ENCODE measurements at regions not wholly inside any gene's neighbourhood (a gene's known extent, or its start where the extent isn't known, plus 50 kb on each side); places are given as distances from the start of the nearest gene placed in this dataset.

GRCh38 chr2:146321175-146321574 is 1523.7 kb upstream of the ACVR2A start:
- no peak for DNase-seq

DNA sequence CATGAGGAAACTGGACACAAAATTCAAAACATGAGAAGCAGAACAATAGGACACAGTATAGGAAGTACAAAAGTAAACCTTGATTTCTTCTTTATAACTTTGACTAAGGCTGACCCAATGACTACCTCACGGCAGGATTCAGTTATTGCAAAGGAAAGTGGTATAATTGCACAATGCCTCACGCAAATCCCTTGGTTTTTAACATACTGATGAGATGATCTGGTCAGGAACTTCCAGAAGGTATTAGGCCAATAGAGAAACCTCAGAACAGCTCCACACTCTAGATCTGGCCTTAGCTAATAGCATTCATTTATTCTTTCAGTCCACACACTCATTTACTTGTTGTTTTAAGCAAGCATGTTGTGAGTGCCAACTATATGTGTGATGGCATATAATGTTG is 1526.9 kb upstream of the ACVR2A start:
- DNase-seq, result no peak

DNA sequence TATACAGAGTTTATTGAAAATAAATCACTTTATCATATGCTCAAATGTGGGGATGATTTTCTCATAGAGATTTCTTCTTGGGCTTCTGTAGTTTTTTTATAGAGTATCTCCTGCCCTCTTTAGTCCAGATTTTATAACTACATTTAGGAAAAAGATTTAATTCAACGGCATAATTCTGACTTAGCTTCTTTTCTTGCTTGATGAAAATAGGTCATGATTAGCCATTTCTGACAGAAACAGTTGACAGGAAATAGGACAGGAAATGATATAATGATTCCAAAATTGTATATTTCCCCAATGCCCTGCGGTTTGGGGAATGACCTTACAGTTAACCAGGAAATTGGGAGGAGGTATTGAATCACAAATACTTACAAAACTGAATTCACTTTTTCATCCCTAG is 1531.9 kb upstream of the ACVR2A start:
- peak; percentile 1 for DNase-seq

DNA sequence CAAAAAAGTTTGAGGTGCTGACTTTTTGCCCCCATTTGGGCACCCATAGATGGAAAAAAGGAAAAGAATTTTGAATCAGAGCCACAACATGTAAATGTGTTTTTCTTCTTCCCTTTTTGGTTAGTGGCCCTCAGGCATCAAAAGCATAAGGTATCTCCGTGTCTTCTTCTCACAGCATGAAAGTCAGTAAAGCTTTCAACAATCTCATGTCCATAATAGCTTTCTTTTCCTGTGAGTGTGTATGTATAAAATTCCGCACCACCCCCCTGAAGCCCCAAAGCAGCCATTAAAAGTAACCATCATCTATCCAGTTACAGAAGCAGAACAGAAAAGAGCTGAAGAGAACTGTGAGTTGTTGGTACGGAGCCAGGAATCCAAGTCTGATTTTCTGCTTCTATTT is 1539.7 kb upstream of the ACVR2A start:
- no peak for DNase-seq

- DNase-seq, result no peak
Measured at GRCh38 chr2:146301287-146301686, 1543.5 kb upstream of the ACVR2A start.

- DNase-seq, result no peak
Measured at GRCh38 chr2:146295080-146295670, 1549.7 kb upstream of the ACVR2A start.

GRCh38 chr2:146287281-146287680 is 1557.5 kb upstream of the ACVR2A start:
- DNase-seq, result no peak

DNA sequence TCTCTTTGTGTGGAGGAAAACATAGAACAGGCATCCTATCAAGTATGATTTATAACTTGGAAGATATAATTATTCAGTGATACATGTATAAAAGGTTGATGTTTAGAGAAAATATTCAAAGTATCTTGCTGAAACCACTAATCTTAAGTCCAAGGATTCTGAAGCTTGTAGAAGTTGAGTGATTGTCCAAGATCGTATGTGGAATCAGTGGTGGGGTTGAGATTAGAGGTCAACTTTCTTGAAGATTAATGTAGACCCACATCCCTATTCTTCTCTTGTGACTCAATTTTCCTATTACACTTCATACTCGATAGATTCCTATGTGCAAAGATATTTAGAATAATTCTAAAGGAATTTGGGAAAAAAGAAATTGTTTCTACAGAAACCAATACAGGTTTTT is 1565.9 kb upstream of the ACVR2A start:
- DNase-seq, result no peak

GRCh38 chr2:146271131-146271831 is 1573.5 kb upstream of the ACVR2A start:
- DNase-seq, result no peak

GRCh38 chr2:146270618-146271017 is 1574.2 kb upstream of the ACVR2A start:
- DNase-seq, result no peak

- DNase-seq, result no peak
Measured at GRCh38 chr2:146267093-146267492, 1577.7 kb upstream of the ACVR2A start.

- DNase-seq, result no peak
Measured at GRCh38 chr2:146265656-146266055, 1579.2 kb upstream of the ACVR2A start.

- no peak for DNase-seq
Measured at GRCh38 chr2:146262606-146263005, 1582.2 kb upstream of the ACVR2A start.

DNA sequence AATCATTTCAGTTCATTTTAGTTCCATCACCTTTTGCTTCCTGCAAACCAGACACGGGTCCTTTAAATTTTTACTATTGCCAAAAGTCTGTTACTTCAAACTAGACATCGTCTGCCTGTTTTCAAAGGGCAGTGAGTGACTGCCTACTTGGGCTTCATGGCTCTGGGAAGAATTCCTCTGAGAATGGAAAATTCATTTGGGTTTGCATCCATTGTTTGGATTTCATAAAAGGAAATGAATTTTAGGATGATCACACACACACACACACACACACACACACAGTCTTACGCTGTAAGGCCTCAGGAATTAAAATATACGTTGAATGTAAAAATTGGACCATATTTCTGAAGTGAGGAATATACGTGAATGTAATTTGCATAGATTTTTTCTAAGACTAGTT is 1584.3 kb upstream of the ACVR2A start:
- no peak for DNase-seq

- no peak for DNase-seq
Measured at GRCh38 chr2:146259816-146260215, 1585.0 kb upstream of the ACVR2A start.

- no peak for DNase-seq
Measured at GRCh38 chr2:146258071-146258470, 1586.8 kb upstream of the ACVR2A start.

GRCh38 chr2:146252119-146252518 is 1592.7 kb upstream of the ACVR2A start:
- no peak for DNase-seq

- no peak for DNase-seq
Measured at GRCh38 chr2:146251328-146251727, 1593.5 kb upstream of the ACVR2A start.

GRCh38 chr2:146246736-146247523 is 1597.9 kb upstream of the ACVR2A start:
- DNase-seq, result no peak

DNA sequence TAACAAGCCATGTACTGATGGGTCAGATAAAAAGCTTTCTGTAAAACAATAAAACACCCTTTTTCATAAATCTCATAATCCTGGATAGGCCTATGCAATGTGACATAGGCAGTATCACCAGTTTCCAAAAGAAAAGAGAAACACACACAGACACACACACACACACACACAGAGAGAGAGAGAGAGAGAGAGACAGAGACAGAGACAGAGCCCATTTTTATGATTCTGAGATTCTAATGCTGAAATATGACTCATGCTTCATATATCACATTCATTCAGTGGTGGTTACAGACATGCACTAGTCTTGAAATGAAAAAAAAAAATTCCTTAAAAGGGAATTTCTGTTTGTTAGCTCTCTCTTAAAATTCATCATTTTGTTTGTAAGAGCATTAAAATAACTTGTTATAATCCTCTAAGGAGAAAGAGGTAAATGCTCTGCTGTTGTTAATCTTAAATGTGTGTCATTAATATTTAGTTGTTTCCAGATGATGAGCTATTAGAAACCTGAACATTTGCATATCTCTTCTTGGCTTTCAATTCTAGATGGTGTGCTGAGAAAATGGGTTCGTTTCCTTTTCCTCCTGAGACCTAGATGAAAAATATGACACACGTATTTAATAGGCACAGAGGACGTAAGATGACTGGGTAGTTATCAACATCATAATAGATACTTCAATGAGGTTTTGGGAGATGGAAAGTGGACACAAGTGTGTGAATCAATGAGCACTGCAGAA is 1598.7 kb upstream of the ACVR2A start:
- DNase-seq, result no peak

GRCh38 chr2:146244830-146245229 is 1600.0 kb upstream of the ACVR2A start:
- no peak for DNase-seq

DNA sequence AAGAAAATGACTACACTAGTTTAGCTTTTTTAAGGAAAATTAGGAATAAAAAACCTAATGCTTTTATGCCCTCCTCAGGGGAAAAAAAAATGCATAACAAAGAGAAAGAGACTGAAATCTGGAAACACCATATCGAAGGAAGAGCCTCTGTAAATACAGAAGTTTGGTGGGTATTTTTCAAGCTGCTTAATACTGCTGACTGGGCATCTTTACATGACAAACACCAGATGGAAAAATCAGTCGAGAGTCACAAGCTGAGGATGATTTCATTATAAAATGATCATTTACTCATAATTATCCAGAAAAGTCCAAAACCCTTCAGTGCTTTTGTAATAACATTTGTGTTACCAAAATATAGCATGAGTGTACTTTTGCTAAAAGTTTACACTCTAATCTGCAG is 1600.7 kb upstream of the ACVR2A start:
- no peak for DNase-seq

DNA sequence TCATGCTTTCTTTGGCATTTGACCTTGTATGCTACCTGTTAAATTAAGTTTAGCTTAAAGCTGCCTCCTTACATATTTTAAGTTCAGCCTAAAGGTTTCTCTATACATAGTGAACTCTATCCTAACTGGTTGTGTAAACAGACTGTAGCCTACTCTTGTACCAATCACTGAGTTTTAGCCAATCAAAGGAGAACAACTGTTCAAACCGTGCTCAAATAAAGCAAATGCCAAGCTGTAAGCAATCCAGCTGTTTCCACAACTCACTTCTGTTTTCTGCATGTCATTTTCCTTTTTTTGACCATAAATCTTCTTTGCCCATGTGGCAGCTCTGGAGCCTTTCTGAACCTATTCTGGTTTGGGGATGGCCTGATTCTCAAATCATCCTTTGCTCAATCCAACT is 1603.8 kb upstream of the ACVR2A start:
- DNase-seq, result no peak

DNA sequence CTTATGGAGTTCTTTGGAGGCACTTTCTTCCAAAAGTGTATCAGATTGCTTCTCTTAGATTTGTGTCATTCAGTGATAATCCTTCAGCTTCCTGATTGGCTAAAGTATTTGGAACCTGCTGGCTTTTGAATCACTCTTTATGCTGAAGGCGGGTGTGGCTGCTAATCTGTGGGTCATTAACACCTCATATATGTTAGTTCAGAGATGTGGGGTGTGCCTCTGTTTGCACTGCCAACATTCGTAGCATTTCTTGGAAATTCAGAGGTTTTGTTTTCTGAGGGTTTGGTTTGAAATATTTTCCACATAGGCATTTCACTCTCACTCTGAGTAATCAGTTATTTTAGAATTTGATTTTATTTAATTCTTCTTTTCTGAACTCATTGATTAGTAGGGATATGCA is 1604.4 kb upstream of the ACVR2A start:
- no peak for DNase-seq
